ENCODE measurements at regions not wholly inside any gene's neighbourhood (a gene's known extent, or its start where the extent isn't known, plus 50 kb on each side); places are given as distances from the start of the nearest gene placed in this dataset.
A peak's percentile ranks its signal among the peaks of the same experiment; 100 is the strongest.
"Not testable (repeated sequence)": the region's sequence is repeated elsewhere in the genome, so short reads cannot be mapped to it uniquely, and the experiment has no call there.

DNA sequence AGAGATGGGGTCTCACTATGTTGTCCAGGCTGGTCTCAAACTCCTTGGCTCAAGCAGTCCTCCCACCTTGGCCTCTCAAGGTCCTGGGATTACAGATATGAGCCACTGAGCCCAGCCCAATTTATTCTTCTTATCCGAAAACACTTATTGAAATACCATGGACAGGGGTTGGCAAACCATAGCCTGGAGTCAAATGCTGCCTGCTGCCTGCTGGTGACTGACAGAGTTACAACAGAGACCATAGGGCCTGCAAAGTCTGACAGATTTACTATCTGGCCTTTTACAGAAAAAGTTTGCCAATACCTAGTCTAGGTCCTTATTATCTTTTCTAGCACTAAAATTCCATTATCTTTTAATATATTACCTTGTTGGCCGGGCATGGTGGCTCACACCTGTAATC is 87.1 kb upstream of the ZNF281 start:
- DNase-seq, result no peak

DNA sequence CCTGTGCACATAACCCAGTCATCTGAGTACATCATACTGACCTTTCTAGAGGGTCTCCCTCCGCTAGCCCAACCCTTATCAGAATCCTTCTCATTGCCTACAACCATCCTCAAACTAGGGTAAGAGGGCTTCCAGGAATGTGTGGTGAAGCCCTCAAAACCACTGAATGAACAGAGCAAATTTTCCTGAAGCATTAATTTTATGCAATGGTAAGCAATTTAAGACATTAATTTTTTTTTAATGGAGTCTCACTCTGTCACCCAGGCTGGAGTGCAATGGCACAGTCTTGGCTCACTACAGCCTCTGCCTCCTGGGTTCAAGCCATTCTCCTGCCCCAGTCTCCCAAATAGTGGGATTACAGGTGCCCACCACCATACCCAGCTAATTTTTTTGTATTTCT is 86.1 kb upstream of the ZNF281 start:
- no peak for DNase-seq

DNA sequence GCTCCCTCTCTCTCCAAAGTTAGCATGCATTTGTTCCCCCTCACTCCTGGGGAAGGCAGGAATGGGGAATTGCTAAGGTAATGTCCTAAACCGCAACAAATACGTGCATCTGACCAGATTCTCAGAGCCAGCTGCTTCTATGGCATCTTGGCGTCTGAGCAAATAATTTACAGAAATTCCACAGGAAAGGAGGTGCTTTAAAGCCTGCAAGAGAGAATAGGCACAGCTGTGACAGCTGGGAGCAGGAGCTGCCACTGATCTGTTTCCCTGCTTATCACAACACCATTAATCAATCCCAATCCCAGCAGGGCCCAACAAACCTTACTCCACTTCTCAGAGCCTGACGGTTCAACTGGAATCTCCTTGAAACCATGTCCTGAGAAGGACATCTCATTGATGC is 83.5 kb upstream of the ZNF281 start:
- no peak for DNase-seq

DNA sequence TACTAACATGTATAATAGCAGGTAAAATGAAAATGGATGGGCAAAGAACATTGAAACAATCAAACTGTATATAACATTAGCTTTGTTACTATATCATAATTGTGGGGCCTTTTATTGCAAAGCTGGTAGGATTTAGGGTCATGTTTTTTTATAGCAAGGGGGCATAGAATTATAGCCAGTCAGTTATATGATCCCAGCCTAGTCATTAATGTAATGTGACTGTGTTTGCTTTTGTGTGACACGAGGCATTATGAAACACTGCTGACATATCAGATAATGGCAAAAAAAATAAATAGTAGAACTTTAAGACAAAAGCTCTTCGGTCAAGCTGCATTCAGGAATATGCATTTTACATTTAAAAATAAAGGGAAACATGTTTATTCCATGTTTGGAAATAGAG is 81.3 kb upstream of the ZNF281 start:
- no peak for DNase-seq

DNA sequence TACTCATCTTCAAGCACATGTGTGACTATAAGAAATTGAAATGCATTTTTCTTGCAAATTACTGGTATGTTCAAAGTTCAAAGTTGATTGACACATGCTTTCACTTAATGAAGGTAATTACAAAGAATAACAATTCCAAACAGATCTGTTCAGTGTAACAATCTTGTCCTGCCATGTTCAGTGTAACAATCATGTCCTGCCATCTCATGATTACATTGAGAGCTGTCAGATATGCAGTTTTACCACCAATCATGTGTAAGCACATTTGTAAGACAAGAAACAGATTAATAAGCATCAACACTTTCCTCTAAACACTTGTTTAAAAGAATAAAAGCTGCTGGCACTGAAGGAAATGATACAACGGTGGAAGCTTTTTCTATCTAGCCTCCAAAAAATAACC is 80.3 kb upstream of the ZNF281 start:
- no peak for DNase-seq

DNA sequence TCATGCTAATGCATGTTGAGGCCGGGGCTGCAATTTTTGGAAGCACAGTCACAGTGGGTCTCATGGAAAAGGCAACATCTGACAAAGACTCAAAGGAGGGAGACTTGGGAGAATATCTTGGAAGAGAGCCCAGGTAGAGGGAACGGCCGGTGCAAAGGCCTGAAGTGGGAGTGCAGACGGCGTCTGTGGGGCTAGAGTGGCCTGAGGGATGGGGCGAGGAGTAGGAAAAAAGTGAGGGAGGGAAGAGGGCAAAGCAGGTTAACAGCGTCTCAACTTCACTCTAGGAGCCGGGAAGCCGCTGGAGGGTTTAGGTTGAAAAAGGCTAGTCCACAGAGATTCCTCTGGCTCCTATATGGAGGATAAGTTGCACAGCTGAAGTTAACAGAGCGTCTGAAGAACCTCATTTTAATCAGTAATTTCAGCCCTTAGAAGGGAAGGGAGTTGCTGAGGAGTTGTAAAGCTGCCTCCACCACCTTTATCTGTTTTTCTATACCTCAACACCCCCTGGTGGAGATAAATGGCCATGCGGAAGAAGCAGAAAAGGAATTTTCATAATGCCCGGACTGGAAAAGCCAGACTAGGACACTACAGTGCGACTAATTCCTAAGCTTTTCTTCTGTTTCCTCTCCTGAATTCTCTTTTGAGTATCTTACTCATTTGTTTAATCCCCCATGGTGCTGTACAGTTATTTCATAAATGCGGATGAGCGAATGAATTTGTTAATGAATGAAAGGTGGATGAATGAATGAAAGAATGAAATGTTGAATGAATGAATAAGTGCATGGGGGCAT is 78.7 kb upstream of the ZNF281 start:
- DNase-seq, result peak; percentile 75

DNA sequence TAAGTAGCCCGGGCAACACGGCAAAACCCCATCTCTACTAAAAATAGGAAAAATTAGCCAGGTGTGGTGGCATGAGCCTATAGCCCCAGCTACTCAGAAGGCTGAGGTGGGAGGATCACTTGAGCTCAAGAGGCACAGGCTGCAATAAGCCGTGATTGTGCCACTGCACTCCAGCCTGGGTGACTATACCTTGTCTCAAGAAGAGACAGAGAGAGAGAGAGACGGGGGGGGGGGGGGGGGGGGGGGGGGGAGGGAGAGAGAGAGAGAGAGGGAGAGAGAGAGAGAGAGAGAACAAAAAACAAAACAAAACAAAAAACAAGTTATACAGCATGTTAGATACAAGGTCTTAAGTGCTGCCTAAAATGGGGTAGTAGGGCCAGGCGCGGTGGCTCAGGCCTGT is 77.8 kb upstream of the ZNF281 start:
- DNase-seq, result no peak

DNA sequence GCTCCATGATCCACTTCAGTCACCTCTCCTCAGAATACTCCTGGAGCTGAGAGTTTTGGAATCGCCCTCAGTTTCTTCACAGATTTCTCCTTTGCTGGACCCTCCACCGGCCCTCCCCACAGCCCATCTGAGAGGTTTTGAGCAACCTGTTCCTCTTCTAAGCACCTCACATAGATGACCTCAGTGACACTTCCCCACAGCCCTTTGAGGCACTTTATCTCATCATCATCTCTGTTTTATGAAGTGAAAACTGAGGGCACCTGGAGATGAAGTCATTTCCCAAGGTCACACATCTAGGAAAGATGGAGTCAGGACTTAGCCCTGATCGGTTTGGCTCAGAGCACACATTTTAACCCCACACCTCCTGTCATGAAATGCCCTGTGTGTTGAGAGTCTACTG is 76.8 kb upstream of the ZNF281 start:
- DNase-seq, result no peak

DNA sequence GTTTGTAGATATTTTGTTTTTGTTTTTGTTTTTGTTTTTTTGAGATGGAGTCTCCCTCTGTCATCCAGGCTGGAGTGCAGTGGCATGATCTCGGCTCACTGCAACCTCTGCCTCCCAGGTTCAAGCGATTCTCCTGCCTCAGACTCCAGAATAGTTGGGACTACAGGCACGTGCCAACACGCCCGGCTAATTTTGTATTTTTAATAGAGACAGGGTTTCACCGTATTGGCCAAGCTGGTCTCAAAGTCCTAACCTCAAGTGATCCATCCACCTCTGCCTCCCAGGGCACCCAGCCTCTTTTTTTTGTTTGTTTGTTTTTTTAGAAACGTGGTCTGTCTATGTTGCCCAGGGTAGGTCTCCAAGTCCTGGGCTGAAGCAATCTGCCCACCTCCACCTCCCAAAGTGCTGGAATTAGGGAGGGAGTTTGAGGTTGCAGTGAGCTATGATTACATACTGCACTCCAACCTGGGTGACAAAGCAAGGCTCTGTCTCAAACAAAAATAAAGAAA is 74.7 kb upstream of the ZNF281 start:
- DNase-seq, result not testable (repeated sequence)

DNA sequence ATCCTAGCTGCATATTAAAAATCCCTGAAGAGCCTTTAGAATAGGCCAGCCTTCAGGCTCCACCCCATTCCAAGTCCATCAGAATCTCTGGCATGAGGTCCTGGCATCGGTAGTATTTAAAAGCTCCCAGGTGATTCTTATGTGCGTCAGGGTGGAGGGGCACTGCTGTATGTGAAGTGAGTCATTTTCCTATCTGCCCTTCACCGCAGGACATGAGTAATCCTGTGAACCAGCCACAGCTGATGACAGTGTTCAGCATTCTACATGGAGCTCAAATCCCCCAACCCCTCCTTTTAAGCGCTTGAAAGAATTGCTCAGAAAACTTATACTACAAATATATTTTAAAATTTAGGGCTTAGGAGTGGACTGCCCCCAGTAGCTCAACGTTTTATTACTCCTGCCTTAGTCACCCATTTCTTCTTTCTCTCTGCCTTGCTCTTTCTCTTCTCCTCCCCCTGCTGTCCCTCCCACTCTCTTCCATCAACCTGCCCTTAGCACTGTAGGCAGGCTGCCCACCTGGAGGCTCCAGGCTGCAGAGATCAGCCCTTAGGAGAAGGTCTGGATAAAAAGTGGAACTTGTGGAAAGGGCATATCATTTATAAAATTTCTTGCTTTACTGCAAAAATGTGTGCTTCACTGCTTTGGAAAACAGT is 73.8 kb upstream of the ZNF281 start:
- DNase-seq, result peak; percentile 33

DNA sequence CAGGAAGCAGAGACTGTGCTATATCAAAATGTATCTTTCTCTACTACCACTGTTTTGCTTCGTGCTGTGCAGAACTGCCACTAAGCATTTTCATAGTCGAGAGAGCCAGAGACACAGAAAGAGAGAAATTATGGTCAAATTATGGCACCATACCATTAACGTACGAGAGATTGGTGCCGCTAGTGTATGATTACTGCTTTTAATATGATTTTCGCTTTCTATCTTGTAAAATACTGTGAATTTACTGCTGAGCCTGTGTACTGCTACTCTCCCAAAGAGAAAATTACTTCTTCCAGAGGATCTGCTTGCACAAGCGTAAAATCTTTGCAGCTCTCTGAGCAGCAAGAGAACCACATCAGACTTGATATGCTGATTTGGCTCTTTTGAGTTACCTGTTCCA is 71.1 kb upstream of the ZNF281 start:
- no peak for DNase-seq

DNA sequence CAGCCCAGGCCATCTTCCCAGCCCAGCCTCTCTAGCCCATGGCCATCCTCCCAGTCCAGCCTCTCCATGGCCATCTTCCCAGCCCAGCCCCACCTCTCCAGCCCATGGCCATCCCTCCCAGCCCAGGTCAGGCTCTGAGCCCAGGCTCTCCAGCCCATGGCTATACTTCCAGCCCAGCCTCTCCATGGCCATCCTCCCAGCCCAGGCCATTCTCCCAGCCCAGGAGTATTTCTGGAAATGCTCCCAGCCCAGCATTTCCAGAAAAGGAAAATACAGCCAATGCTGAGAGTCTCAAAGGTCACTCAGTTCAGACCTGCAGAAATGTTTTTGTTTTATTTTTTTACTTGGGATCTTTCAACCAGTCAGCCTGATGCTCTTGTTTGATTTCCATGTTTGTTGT is 70.0 kb upstream of the ZNF281 start:
- no peak for DNase-seq

DNA sequence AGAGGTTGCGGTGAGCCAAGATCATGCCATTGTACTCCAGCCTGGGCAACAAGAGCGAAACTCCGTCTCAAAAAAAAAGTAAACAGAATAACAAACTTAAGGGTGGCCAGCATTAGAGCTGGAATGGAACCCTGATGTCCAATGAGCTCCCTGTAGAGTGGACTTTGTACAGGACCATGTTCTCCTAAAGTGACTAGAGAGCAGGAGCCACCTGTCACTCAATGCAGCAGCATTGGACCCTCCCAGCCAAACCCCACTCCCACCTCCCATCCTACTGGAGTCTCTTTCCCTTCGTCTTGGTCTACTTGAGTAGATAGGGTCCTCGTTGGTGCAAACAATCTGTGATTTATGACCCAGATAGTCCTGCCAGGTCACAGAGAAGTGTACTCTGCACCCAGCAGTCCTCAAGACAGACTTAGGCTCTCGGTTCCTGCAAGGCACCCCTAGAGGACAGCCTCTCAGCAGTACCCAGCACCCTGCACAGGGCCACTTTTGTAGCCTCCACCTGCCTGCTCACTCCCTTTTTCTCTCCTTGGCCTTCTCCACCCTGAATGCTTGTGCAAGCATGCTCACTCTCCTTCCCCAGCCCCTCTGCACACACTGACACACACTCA is 69.2 kb upstream of the ZNF281 start:
- DNase-seq, result no peak

DNA sequence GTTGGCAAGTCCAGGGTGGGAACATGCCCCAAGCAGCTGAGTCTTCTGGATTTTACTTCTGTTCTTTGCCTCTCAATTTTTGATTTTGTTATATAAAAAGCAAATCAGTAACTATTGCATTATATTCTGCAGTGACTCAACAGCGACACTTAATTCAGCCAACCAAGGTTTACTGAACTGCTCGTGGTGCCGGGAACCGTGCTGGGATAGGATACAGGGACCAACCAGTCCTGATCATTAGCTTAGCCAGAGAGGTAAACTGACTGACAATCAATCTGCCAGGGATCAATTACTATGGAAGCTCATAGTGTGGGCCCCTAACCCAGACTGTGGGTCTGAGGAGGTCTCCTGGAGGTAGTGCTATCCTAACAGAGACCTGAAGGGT is 68.4 kb upstream of the ZNF281 start:
- DNase-seq, result no peak

DNA sequence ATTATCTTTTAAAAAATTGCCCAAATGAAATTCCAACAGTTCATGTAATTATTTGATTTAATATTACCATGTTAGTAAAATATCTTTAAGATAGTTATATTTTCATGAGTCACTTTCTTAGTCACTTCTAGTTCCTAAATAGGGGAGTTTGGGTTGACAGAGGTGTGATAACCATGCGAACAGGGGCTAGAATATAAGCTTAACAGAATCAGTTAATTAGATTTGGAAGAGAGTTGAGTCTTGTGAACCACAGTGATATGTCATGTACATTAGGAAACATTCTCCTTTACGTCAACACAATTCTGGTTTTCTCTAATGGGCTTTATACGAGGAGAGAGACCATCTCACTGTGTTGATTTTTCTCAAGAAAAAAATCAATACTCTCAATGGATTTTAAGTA is 64.8 kb upstream of the ZNF281 start:
- no peak for DNase-seq

DNA sequence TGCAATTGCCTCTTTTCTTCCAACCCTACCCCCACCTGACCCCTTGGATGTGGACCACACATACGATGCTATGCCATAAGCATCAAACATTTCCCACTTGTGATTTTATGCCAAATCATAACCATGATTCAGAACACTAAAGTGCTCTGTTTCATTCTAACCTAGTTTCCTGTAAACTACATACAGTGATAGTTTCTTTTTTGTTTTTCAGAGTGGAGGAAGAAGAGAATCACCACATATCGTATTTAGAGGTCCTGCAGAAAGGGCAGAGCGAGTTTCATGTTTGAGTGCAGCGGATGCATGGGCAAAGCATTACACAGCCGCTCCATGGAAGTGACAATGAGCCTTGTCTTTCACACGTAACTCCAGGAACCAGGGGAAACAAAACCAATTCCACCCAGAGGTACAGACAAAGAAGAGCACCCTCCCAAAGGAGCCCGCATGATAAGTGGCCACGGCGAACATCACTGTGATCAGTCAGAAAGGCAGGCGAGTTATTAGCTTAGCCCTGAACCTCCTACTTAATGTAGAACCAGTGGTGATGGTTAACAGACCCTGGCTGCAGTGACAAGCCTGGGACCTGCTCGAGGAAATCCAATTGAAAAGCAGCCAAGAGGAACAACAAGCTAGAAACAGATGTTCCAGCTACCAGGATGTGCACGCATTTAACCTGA is 64.0 kb upstream of the ZNF281 start:
- no peak for DNase-seq

DNA sequence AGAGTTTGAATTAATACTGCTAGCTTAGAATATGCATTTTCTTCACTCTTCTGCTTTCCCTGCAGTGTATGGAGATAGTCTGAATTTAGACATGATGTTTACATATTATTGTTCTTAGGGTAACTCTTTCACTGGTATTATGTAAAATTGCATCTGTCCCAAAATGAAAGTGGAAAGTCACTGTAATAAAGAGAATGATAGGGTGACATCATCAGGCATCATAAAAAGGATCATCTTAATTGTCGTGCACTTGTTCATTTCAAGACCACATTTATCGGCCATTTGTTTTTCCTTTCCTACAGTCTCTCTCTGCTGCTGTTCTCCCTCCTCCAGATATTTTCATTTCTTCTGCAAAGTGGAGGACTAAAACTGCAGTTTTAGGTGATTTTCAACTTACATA is 61.9 kb upstream of the ZNF281 start:
- DNase-seq, result no peak

DNA sequence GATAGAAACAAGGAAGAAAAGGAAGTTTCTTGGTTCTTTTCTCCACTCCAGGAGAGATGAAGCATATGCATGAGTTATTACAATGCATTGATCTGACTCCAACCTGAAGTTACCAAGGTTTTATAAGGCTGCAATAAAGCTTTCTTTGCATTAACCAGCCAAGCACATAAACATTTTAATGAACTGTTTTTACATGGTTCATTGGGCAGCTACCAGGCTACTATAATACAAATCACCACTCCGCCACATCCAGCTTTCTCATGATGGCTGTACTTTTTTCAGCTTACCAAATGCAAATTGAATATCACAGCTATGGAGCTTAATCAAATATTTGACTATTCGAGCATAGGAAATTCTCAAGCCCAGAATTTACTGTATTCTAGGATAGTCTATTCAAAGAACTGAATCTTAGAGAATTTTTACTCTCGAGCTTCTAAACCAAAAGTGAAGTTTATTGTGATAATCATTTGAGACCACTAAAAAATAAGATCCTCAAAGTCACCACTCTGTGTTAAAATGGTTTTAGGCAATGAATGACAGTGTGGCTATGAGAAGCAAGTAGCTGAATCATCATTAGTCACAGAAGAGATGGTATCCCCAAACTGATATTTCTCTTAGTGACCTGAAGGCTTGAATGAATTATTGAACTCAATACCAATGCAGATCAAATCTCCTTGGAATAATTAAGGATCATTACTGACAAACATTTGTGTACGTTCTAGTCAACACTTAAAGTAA is 58.6 kb upstream of the ZNF281 start:
- no peak for DNase-seq

DNA sequence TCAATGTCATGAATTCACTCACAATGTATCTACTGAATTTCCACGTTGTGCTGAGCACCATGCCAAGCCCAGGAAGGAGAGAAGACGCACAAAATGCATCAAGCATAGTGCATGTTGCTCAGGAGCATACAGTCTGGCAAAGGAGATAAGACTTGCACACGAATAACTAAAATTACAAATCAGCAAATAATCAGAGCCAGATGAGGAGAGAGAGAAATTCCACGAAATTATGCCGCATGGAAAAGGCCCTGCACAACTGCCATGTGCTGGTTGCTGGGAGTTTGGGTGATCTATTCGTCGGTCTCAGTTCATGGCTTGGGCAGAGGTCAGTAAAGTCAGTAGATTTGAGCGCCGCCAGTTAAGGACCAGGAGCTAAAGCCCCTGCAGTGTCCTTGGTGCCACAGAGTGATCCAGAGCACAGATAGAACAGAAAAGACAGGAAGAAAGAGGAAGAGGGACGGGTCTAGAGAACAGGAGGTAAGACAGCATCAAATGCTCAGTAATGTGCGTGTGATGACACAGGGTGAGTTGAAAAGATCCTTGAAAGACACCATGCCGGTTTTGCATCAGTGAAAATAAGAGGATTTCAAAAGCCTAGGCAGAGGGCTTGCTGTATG is 55.1 kb upstream of the ZNF281 start:
- DNase-seq, result no peak
